CD4-positive, CD25-positive, alpha-beta regulatory T cell (primary cell): ENCODE measurements at regions not wholly inside any gene's neighbourhood (a gene's known extent, or its start where the extent isn't known, plus 50 kb on each side); places are given as distances from the start of the nearest gene placed in this dataset.

Experiments used
- ATAC-seq, 2 donors: fragments of 150-1000 bp; cut with Tn5 transposase; one replicate each; pipeline ENCODE4 v1.10.0; 2021; ENCODE audit warnings: low read depth in 2 of 2, moderate number of reproducible peaks in 2 of 2, moderate library complexity in 1 of 2
- DNase-seq, 3 donors: peaks; one replicate each; pipeline versions ENCODE4 v3.0.0 to v3.0.0-alpha.2; 2012 to 2022; ENCODE audit warnings: mixed read lengths in 1 of 3
- H3K27ac ChIP-seq: one replicate; pipeline ENCODE4 v1.7.0; 2013; ENCODE audit warnings: mild to moderate bottlenecking, low read length; ENCODE audit not compliant: insufficient read depth, poor library complexity, severe bottlenecking
- H3K27me3 ChIP-seq: one replicate; pipeline ENCODE4 v1.7.0; 2013; ENCODE audit warnings: low read length; ENCODE audit not compliant: control insufficient read depth, insufficient read depth
- H3K36me3 ChIP-seq: one replicate; pipeline ENCODE4 v1.7.0; 2013; ENCODE audit warnings: mild to moderate bottlenecking, low read length, moderate library complexity; ENCODE audit not compliant: control insufficient read depth, insufficient read depth
- H3K4me1 ChIP-seq: 2 replicates; pipeline ENCODE4 v1.7.0; 2013; ENCODE audit warnings: mild to moderate bottlenecking, low read length; ENCODE audit not compliant: insufficient read depth, control insufficient read depth, poor library complexity, severe bottlenecking
- H3K4me3 ChIP-seq: one replicate; pipeline ENCODE4 v1.7.0; 2013; ENCODE audit warnings: low read depth, mild to moderate bottlenecking, low read length, moderate library complexity
- H3K9me3 ChIP-seq, 2 experiments: 1 replicate in 1 of 2; 2 replicates in 1 of 2; pipeline ENCODE4 v1.7.0; 2013; ENCODE audit warnings: low read length in 2 of 2, mild to moderate bottlenecking in 1 of 2, moderate library complexity in 1 of 2; ENCODE audit not compliant: control insufficient read depth in 2 of 2
- H3K27ac Mint-ChIP-seq, 3 donors: one replicate each; pipeline ENCODE4 v1.8.0; 2020 to 2022; ENCODE audit warnings: mild to moderate bottlenecking in 3 of 3, mixed read lengths in 3 of 3, moderate library complexity in 2 of 3
- H3K27me3 Mint-ChIP-seq: one replicate; pipeline ENCODE4 v1.8.0; 2022; ENCODE audit warnings: mild to moderate bottlenecking, mixed read lengths
- H3K36me3 Mint-ChIP-seq: one replicate; pipeline ENCODE4 v1.8.0; 2020; ENCODE audit warnings: mixed read lengths
- H3K4me1 Mint-ChIP-seq, 4 donors: one replicate each; pipeline ENCODE4 v1.8.0; 2020 to 2022; ENCODE audit warnings: mixed read lengths in 4 of 4, mild to moderate bottlenecking in 1 of 4
- H3K4me3 Mint-ChIP-seq, 4 donors: one replicate each; pipeline ENCODE4 v1.8.0; 2020 to 2022; ENCODE audit warnings: mild to moderate bottlenecking in 4 of 4, mixed read lengths in 4 of 4, moderate library complexity in 3 of 4
- H3K9me3 Mint-ChIP-seq, 7 donors: one replicate each; pipeline ENCODE4 v1.8.0; 2020 to 2022; ENCODE audit warnings: mixed read lengths in 7 of 7, mild to moderate bottlenecking in 3 of 7, moderate library complexity in 2 of 7

GRCh38 chr9:134224567-134225093 is 60.3 kb upstream of the RNU6ATAC start:
- Mint-ChIP-seq H3K4me3 (no peak overlapping the region), H3K27me3 (no peaks in the 10 kb centered on the region), H3K4me1 (peaks cover 0 to 3% (median under 1%) of the 10 kb centered on the region in 4 donors), H3K36me3 (no peaks in the 10 kb centered on the region), H3K9me3 (no peaks in the 10 kb centered on the region), H3K27ac (no peak overlapping the region)
- Histone ChIP-seq H3K4me3 (no peak overlapping the region), H3K27ac (no peak overlapping the region), H3K4me1 (no peaks in the 10 kb centered on the region), H3K27me3 (no peaks in the 10 kb centered on the region), H3K36me3 (no peaks in the 10 kb centered on the region), H3K9me3 (no peaks in the 10 kb centered on the region)
- DNase-seq: no peak
- ATAC-seq: no peak

GRCh38 chr9:134225186-134225585 is 60.8 kb upstream of the RNU6ATAC start:
- Histone ChIP-seq H3K36me3 (no peaks in the 10 kb centered on the region), H3K4me1 (no peaks in the 10 kb centered on the region), H3K27me3 (no peaks in the 10 kb centered on the region), H3K4me3 (no peak overlapping the region), H3K27ac (no peak overlapping the region), H3K9me3 (no peaks in the 10 kb centered on the region)
- no peaks in the 10 kb centered on the region for H3K9me3 Mint-ChIP-seq
- H3K36me3 Mint-ChIP-seq: no peaks in the 10 kb centered on the region
- ATAC-seq: no peak
- no peak overlapping the region for H3K27ac Mint-ChIP-seq
- H3K4me3 Mint-ChIP-seq: no peak overlapping the region
- H3K4me1 Mint-ChIP-seq: peaks cover 0 to 3% (median under 1%) of the 10 kb centered on the region in 4 donors
- H3K27me3 Mint-ChIP-seq: no peaks in the 10 kb centered on the region
- DNase-seq: no peak

- Mint-ChIP-seq H3K27me3 (no peaks in the 10 kb centered on the region), H3K4me1 (peaks cover 0 to 3% (median under 1%) of the 10 kb centered on the region in 4 donors), H3K36me3 (no peaks in the 10 kb centered on the region), H3K9me3 (no peaks in the 10 kb centered on the region), H3K27ac (no peak overlapping the region), H3K4me3 (no peak overlapping the region)
- no peak overlapping the region for H3K4me3 ChIP-seq
- no peak overlapping the region for H3K27ac ChIP-seq
- H3K4me1 ChIP-seq: no peaks in the 10 kb centered on the region
- H3K27me3 ChIP-seq: no peaks in the 10 kb centered on the region
- ATAC-seq (no peak), DNase-seq (no peak)
- H3K9me3 ChIP-seq: no peaks in the 10 kb centered on the region
- no peaks in the 10 kb centered on the region for H3K36me3 ChIP-seq
Measured at GRCh38 chr9:134225816-134226215, 61.5 kb upstream of the RNU6ATAC start.

- H3K9me3 Mint-ChIP-seq: no peaks in the 10 kb centered on the region
- no peaks in the 10 kb centered on the region for H3K36me3 Mint-ChIP-seq
- Histone ChIP-seq H3K4me1 (no peaks in the 10 kb centered on the region), H3K9me3 (no peaks in the 10 kb centered on the region), H3K27me3 (no peaks in the 10 kb centered on the region), H3K36me3 (no peaks in the 10 kb centered on the region), H3K27ac (no peak overlapping the region), H3K4me3 (no peak overlapping the region)
- H3K27ac Mint-ChIP-seq: no peak overlapping the region
- H3K4me3 Mint-ChIP-seq: no peak overlapping the region
- H3K4me1 Mint-ChIP-seq: peaks cover 0 to 3% (median under 1%) of the 10 kb centered on the region in 4 donors
- ATAC-seq (no peak), DNase-seq (no peak)
- no peaks in the 10 kb centered on the region for H3K27me3 Mint-ChIP-seq
Measured at GRCh38 chr9:134226221-134226930, 62.0 kb upstream of the RNU6ATAC start.

GRCh38 chr9:134227451-134228411 is 63.4 kb upstream of the RNU6ATAC start:
- H3K4me1 ChIP-seq: no peaks in the 10 kb centered on the region
- Mint-ChIP-seq H3K4me1 (peaks cover 0 to 3% (median under 1%) of the 10 kb centered on the region in 4 donors), H3K27ac (no peak overlapping the region), H3K36me3 (no peaks in the 10 kb centered on the region), H3K9me3 (no peaks in the 10 kb centered on the region), H3K27me3 (no peaks in the 10 kb centered on the region), H3K4me3 (no peak overlapping the region)
- no peaks in the 10 kb centered on the region for H3K27me3 ChIP-seq
- H3K9me3 ChIP-seq: no peaks in the 10 kb centered on the region
- no peak for DNase-seq
- H3K36me3 ChIP-seq: no peaks in the 10 kb centered on the region
- no peak overlapping the region for H3K27ac ChIP-seq
- no peak for ATAC-seq
- H3K4me3 ChIP-seq: no peak overlapping the region

- H3K27ac ChIP-seq: no peak overlapping the region
- no peak for DNase-seq
- no peaks in the 10 kb centered on the region for H3K4me1 ChIP-seq
- Mint-ChIP-seq H3K4me3 (no peak overlapping the region), H3K4me1 (peaks cover 0 to 3% (median 0%) of the 10 kb centered on the region in 4 donors), H3K27me3 (no peaks in the 10 kb centered on the region), H3K36me3 (no peaks in the 10 kb centered on the region), H3K27ac (no peak overlapping the region), H3K9me3 (no peaks in the 10 kb centered on the region)
- no peaks in the 10 kb centered on the region for H3K9me3 ChIP-seq
- ATAC-seq: no peak
- no peaks in the 10 kb centered on the region for H3K27me3 ChIP-seq
- no peaks in the 10 kb centered on the region for H3K36me3 ChIP-seq
- H3K4me3 ChIP-seq: no peak overlapping the region
Measured at GRCh38 chr9:134228649-134229048, 64.3 kb upstream of the RNU6ATAC start.

- DNase-seq: no peak
- Histone ChIP-seq H3K27ac (no peak overlapping the region), H3K27me3 (no peaks in the 10 kb centered on the region), H3K4me3 (no peak overlapping the region), H3K36me3 (no peaks in the 10 kb centered on the region), H3K4me1 (no peaks in the 10 kb centered on the region), H3K9me3 (no peaks in the 10 kb centered on the region)
- H3K36me3 Mint-ChIP-seq: no peaks in the 10 kb centered on the region
- no peak overlapping the region for H3K27ac Mint-ChIP-seq
- H3K4me3 Mint-ChIP-seq: no peak overlapping the region
- peaks cover 0 to 3% (median 0%) of the 10 kb centered on the region in 4 donors for H3K4me1 Mint-ChIP-seq
- no peak for ATAC-seq
- no peaks in the 10 kb centered on the region for H3K9me3 Mint-ChIP-seq
- H3K27me3 Mint-ChIP-seq: no peaks in the 10 kb centered on the region
Measured at GRCh38 chr9:134229466-134230091, 65.2 kb upstream of the RNU6ATAC start.
